ENCODE measurements at regions not wholly inside any gene's neighbourhood (a gene's known extent, or its start where the extent isn't known, plus 50 kb on each side); places are given as distances from the start of the nearest gene placed in this dataset.

DNA sequence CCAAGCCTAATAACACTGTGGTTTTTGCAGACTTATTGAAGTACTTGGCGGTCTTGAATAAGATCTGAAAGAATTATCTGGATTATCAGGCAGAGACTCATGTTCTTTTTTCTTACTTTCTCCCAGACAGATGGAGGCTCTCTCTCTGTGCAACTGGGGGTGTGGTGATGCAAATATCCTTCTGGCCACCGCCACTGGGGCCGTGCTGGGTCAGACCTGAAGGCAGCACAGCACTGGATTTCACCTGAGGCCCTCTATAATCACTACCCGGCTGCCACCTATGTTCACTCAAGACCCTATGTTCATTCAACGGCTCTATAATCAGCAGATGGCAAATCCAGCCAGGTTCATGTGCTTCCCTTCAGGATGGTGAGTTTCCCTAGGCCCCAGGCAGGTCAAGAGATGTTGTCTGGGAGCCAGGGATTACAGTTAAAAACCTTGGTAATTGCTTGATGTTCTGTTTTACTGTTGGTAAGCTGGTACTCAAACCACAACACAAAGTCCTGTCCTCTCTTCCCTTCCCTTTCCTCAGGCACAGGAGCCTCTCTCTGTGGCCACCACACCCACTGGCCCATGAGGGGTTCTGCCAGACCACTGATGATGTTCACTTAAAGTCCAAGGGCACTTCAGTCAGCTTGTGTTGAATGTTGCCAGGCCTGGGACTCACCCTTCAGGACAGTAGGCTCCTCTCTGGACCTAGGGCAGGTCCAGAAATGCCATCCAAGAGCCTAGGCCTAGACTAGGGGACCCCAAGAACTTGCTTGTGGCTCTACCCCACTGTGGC is 205.3 kb upstream of the GCFC2 start:
- Histone ChIP-seq H3K4me3 (ENCODE audit: low read depth in 2 of 2, low read length in 2 of 2) (no peak overlapping the region), H3K27ac (ENCODE audit: low read length) (no peak overlapping the region), H3K36me3 (ENCODE audit: control insufficient read depth, insufficient read depth, low read length) (no peaks in the 10 kb centered on the region), H3K27me3 (ENCODE audit: control insufficient read depth, insufficient read depth, low read length) (no peaks in the 10 kb centered on the region), H3K4me1 (ENCODE audit: control insufficient read depth, insufficient read depth, low read length) (no peaks in the 10 kb centered on the region), H3K9me3 (ENCODE audit: control insufficient read depth, insufficient read depth, low read depth, low read length) (no peaks in the 10 kb centered on the region)
- TF ChIP-seq, protein P1, sequence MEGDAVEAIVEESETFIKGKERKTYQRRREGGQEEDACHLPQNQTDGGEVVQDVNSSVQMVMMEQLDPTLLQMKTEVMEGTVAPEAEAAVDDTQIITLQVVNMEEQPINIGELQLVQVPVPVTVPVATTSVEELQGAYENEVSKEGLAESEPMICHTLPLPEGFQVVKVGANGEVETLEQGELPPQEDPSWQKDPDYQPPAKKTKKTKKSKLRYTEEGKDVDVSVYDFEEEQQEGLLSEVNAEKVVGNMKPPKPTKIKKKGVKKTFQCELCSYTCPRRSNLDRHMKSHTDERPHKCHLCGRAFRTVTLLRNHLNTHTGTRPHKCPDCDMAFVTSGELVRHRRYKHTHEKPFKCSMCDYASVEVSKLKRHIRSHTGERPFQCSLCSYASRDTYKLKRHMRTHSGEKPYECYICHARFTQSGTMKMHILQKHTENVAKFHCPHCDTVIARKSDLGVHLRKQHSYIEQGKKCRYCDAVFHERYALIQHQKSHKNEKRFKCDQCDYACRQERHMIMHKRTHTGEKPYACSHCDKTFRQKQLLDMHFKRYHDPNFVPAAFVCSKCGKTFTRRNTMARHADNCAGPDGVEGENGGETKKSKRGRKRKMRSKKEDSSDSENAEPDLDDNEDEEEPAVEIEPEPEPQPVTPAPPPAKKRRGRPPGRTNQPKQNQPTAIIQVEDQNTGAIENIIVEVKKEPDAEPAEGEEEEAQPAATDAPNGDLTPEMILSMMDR (IDR thresholded peaks at IDR 0.05): no peak
- TF ChIP-seq POLR2AphosphoS5 (IDR thresholded peaks at IDR 0.05; ENCODE audit: low read depth, low read length) (no peak), TCF7L2 (IDR thresholded peaks at IDR 0.05; ENCODE audit: low read depth, low read length) (no peak), SIN3A (IDR thresholded peaks at IDR 0.05; ENCODE audit: borderline replicate concordance, insufficient read depth, low read depth, low read length) (no peak)
- TF ChIP-seq, protein P2, sequence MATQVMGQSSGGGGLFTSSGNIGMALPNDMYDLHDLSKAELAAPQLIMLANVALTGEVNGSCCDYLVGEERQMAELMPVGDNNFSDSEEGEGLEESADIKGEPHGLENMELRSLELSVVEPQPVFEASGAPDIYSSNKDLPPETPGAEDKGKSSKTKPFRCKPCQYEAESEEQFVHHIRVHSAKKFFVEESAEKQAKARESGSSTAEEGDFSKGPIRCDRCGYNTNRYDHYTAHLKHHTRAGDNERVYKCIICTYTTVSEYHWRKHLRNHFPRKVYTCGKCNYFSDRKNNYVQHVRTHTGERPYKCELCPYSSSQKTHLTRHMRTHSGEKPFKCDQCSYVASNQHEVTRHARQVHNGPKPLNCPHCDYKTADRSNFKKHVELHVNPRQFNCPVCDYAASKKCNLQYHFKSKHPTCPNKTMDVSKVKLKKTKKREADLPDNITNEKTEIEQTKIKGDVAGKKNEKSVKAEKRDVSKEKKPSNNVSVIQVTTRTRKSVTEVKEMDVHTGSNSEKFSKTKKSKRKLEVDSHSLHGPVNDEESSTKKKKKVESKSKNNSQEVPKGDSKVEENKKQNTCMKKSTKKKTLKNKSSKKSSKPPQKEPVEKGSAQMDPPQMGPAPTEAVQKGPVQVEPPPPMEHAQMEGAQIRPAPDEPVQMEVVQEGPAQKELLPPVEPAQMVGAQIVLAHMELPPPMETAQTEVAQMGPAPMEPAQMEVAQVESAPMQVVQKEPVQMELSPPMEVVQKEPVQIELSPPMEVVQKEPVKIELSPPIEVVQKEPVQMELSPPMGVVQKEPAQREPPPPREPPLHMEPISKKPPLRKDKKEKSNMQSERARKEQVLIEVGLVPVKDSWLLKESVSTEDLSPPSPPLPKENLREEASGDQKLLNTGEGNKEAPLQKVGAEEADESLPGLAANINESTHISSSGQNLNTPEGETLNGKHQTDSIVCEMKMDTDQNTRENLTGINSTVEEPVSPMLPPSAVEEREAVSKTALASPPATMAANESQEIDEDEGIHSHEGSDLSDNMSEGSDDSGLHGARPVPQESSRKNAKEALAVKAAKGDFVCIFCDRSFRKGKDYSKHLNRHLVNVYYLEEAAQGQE (IDR thresholded peaks at IDR 0.05; ENCODE audit: insufficient read depth in 1 of 2, low read depth in 2 of 2, low read length in 1 of 2): no peak
- CTCF ChIA-PET: no interaction called here
- intact Hi-C loops (cut with micrococcal nuclease; ENCODE audit: unreplicated experiment): no loop called here
- in situ Hi-C loops (cut with HindIII; ENCODE audit: low pct_unique_long_range_greater_than_20kb, low sequenced_read_pairs): no loop called here
- BruUV-seq (replicated peaks): no TSS peak
- ATAC-seq: no peak
- POLR2A ChIA-PET: no interaction called here
- no peak for DNase-seq (ENCODE audit: low read depth, low spot score)

DNA sequence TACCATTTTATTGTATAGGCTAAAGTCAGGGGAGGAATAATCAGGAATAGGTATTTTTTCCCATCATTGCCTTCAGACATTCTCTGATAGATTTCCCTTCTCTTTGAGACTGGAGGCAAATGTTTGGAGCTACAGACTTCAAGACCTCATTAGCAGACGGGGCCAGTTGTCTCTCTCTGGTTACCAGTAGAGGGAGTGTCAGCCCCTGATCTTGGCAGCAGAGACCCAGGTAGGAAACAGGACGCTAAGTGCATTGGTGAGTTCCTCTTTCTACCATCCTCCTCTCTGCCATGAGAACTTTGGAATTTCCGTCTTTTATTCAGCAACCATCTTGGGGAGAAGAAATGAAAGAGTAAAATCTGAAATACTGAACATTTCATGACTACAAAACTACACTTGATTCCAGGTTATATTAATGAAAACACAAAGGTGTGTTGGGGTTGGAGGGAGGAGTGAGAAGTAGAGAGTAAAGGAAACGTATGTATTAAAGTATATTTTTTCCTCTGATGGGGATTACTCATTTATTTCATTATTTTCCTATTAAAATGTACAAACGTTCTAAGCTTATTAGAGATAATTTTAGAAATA is 186.2 kb upstream of the GCFC2 start:
- Histone ChIP-seq H3K27me3 (ENCODE audit: control insufficient read depth, insufficient read depth, low read length) (no peaks in the 10 kb centered on the region), H3K36me3 (ENCODE audit: control insufficient read depth, insufficient read depth, low read length) (no peaks in the 10 kb centered on the region), H3K27ac (ENCODE audit: low read length) (no peak overlapping the region), H3K4me1 (ENCODE audit: control insufficient read depth, insufficient read depth, low read length) (no peaks in the 10 kb centered on the region), H3K9me3 (ENCODE audit: control insufficient read depth, insufficient read depth, low read depth, low read length) (no peaks in the 10 kb centered on the region), H3K4me3 (ENCODE audit: low read depth in 2 of 2, low read length in 2 of 2) (no peak overlapping the region)
- intact Hi-C loops (cut with micrococcal nuclease; ENCODE audit: unreplicated experiment) (no loop called here), in situ Hi-C loops (cut with HindIII; ENCODE audit: low pct_unique_long_range_greater_than_20kb, low sequenced_read_pairs) (no loop called here)
- TF ChIP-seq, protein P2 (IDR thresholded peaks at IDR 0.05; ENCODE audit: insufficient read depth in 1 of 2, low read depth in 2 of 2, low read length in 1 of 2): no peak
- TF ChIP-seq, protein P1 (IDR thresholded peaks at IDR 0.05): peak; percentile 66
- POLR2A ChIA-PET: no interaction called here
- ATAC-seq (peak; percentile 62; the same call in 1 of the 2 replicates), DNase-seq (ENCODE audit: low read depth, low spot score) (peak; percentile 33)
- BruUV-seq (replicated peaks): no TSS peak
- CTCF ChIA-PET: no interaction called here

Data from Panc1 (cell line).